ENCODE measurements at regions not wholly inside any gene's neighbourhood (a gene's known extent, or its start where the extent isn't known, plus 50 kb on each side); places are given as distances from the start of the nearest gene placed in this dataset.

DNA sequence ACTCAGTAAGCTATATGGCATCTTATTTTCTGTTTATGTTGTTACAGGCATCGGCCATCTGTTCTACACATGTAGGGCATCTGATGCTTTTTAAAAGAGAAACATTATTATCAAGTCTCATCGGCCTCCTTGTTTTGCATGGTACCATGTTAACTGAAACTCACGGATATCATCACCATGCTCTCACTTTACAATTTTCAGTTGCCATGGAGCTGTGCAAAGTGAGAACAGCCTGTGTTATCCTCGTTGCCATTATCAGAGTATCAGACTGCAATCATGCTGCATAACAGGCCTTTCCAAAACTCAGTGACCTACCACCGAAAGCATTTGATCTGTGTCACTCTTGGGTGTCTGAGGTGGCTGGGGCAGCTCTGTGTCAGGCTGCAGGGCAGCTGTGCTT is 110.3 kb downstream of the C17orf67 start:
- Histone ChIP-seq H4K91ac (replicated peaks; ENCODE audit: insufficient read length, low read length) (no peak overlapping the region), H4K8ac (ENCODE audit: extremely low read depth, insufficient read depth, low read length) (no peak overlapping the region), H2BK15ac (ENCODE audit: low read length) (no peak overlapping the region), H3K27me3 (replicated peaks in 1 of 4; ENCODE audit: control insufficient read depth in 3 of 4, extremely low read depth in 1 of 4, insufficient read depth in 3 of 4, low read length in 3 of 4) (no peaks in the 10 kb centered on the region), H3K18ac (ENCODE audit: extremely low read depth, low read length) (no peak overlapping the region), H4K20me1 (replicated peaks in 1 of 2; ENCODE audit: control insufficient read depth in 1 of 2, insufficient read depth in 2 of 2, low read length in 2 of 2) (no peaks in the 10 kb centered on the region), H2AFZ (ENCODE audit: low read length) (no peak overlapping the region), H2BK12ac (ENCODE audit: low read depth, low read length) (no peak overlapping the region), H3K9me3 (ENCODE audit: insufficient read depth in 2 of 2, low read depth in 1 of 2, low read length in 1 of 2) (no peaks in the 10 kb centered on the region), H3K79me1 (ENCODE audit: low read depth, low read length) (no peaks in the 10 kb centered on the region), H3K79me2 (ENCODE audit: control insufficient read depth in 1 of 2, insufficient read depth in 2 of 2, low read length in 2 of 2) (no peaks in the 10 kb centered on the region), H3K36me3 (ENCODE audit: control insufficient read depth in 2 of 4, insufficient read depth in 4 of 4, low read length in 3 of 4) (no peaks in the 10 kb centered on the region), H3K27ac (ENCODE audit: low read depth, low read length) (no peak overlapping the region), H3K9ac (replicated peaks in 1 of 4; ENCODE audit: extremely low read depth in 1 of 4, low read depth in 3 of 4, low read length in 3 of 4) (no peak overlapping the region), H3K56ac (replicated peaks; ENCODE audit: insufficient read length, low read depth, low read length) (no peak overlapping the region), H2AK5ac (ENCODE audit: low read depth, low read length) (no peak overlapping the region), H2BK5ac (ENCODE audit: low read depth, low read length) (no peak overlapping the region), H3K23ac (ENCODE audit: insufficient read length) (no peak overlapping the region), H2BK120ac (replicated peaks; ENCODE audit: low read depth, low read length) (no peak overlapping the region), H3K4ac (replicated peaks; ENCODE audit: insufficient read length, low read depth, low read length) (no peak overlapping the region), H2BK20ac (ENCODE audit: low read length) (no peak overlapping the region), H3K14ac (ENCODE audit: insufficient read length) (no peak overlapping the region), H3K23me2 (ENCODE audit: low read depth, low read length) (peaks cover 2% of the 10 kb centered on the region; the same call in 1 of the 2 replicates), H3K4me1 (replicated peaks in 1 of 4; ENCODE audit: control insufficient read depth in 3 of 4, insufficient read depth in 4 of 4, low read length in 3 of 4) (peaks cover 0 to 1% (median 0%) of the 10 kb centered on the region in 4 experiments; a peak in 1 of 7 replicates), H4K5ac (ENCODE audit: insufficient read length, low read depth, low read length) (no peak overlapping the region), H3K4me3 (ENCODE audit: extremely low read depth in 1 of 4, insufficient read depth in 2 of 4, low read depth in 3 of 4, low read length in 4 of 4) (no peak overlapping the region), H3K4me2 (ENCODE audit: insufficient read depth in 1 of 2, low read depth in 2 of 2, low read length in 2 of 2) (no peak overlapping the region)
- FAIRE-seq: no peak
- POLR2A ChIA-PET (ENCODE audit: partially characterized antibody): no interaction called here
- CTCF ChIA-PET (ENCODE audit: partially characterized antibody): interaction anchor here (0.8 to 2.3 kb wide), 8 partner anchors 11 to 165 kb away, joined by 3 to 8 read pairs (median 4); no protein-coding TSS in a partner anchor
- no peak for DNase-seq (ENCODE audit: low read depth in 1 of 2, low spot score in 2 of 2)
- TF ChIP-seq TAF1 (IDR thresholded peaks at IDR 0.05; ENCODE audit: low read depth, low read length) (no peak), RXRA (IDR thresholded peaks at IDR 0.05; ENCODE audit: insufficient read depth, low read depth, low read length) (no peak), SAP30 (IDR thresholded peaks at IDR 0.05; ENCODE audit: insufficient read depth, insufficient replicate concordance, low read length) (no peak), HDAC2 (IDR thresholded peaks at IDR 0.05; ENCODE audit: borderline replicate concordance in 1 of 2, low read depth in 2 of 2, low read length in 2 of 2) (no peak)
- TF ChIP-seq, protein P1, sequence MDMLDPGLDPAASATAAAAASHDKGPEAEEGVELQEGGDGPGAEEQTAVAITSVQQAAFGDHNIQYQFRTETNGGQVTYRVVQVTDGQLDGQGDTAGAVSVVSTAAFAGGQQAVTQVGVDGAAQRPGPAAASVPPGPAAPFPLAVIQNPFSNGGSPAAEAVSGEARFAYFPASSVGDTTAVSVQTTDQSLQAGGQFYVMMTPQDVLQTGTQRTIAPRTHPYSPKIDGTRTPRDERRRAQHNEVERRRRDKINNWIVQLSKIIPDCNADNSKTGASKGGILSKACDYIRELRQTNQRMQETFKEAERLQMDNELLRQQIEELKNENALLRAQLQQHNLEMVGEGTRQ (IDR thresholded peaks at IDR 0.05; ENCODE audit: low read length): no peak
- 89% methylated on average over 5 of the region's 5 CpGs; no CpG with 5 or more reads in 1 of the 2 experiments for WGBS, 2 experiments (ENCODE audit: extremely low coverage in 1 of 2, insufficient coverage in 1 of 2, insufficient read length in 1 of 2, insufficient replicate concordance in 2 of 2, low coverage in 1 of 2, low lambda C conversion rate in 2 of 2, missing lambda C conversion rate in 1 of 2)
